ENCODE measurements at regions not wholly inside any gene's neighbourhood (a gene's known extent, or its start where the extent isn't known, plus 50 kb on each side); places are given as distances from the start of the nearest gene placed in this dataset.

DNA sequence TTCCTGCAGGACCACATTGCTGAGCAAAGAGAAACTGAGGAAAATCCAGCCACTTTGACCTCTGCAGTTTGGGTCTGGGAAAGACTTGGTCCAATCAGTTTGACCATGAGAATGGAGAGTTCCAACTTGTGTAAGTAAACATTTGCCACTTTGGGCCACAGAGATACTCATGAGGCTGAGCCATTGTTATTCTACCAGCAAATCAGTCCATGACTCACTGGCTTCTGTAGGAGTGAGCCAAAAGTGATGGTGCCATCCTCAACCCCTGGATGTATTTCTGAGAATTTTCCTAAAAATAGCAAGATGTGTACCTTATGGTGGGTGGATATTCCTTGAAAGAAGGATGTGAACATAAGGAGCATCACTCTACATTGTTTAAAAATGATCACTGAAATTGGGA, 192.9 kb upstream of the OR4E1 start:
- TF ChIP-seq CTCF (conservative IDR thresholded peaks at IDR 0.05 in 1 of 2, IDR thresholded peaks at IDR 0.05 in 1 of 2; ENCODE audit: extremely low read depth in 1 of 2, insufficient read depth in 1 of 2, low read depth in 1 of 2, low read length in 2 of 2) (no peak), EZH2 (IDR thresholded peaks at IDR 0.05; ENCODE audit: borderline replicate concordance, low read length) (no peak)
